ENCODE measurements at regions not wholly inside any gene's neighbourhood (a gene's known extent, or its start where the extent isn't known, plus 50 kb on each side); places are given as distances from the start of the nearest gene placed in this dataset.

DNA sequence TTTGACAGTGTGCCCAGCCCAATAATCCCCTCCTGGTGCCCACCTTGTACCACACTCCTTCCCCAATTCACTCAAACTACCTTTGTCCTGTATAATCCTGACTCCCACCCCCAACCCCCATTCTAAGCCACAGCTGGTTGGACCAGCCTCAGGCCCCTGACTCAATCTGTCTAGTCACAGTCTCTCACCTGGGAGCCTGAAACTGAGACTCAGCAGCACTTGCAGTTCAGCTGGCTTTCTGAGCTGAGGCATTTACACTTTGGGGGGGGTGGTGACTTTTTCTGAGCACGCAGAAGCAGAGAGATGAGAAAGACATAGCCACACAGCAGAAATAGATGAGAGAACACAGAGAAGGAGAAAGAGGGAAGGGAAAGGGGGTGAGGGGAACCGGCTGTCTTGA, 247.3 kb downstream of the MAN2A1 start:
- TF ChIP-seq L3MBTL2 (conservative IDR thresholded peaks at IDR 0.05) (no peak), ARNT (IDR thresholded peaks at IDR 0.05) (no peak), BHLHE40 (IDR thresholded peaks at IDR 0.05; ENCODE audit: borderline replicate concordance) (no peak)

Data from HEK293T (cell line).